BJ (cell line): ENCODE measurements at regions not wholly inside any gene's neighbourhood (a gene's known extent, or its start where the extent isn't known, plus 50 kb on each side); places are given as distances from the start of the nearest gene placed in this dataset.

Experiments
- CTCF ChIA-PET: fragments of 350-600 bp; formaldehyde crosslinking; extraction: SDS; loops from one replicate; lab custom pipeline; 2021; ENCODE audit warnings: antibody characterized with exemption, inconsistent platforms; lab: Yijun Ruan, JAX
- POLR2A ChIA-PET: fragments of 300-600 bp; sonication (Branson Sonifier 250); formaldehyde crosslinking; extraction: SDS; loops from one replicate; lab custom pipeline; 2021; ENCODE audit warnings: antibody characterized with exemption; lab: Charles Lee
- DNase-seq: peaks from one replicate; pipeline ENCODE4 v3.0.0-alpha.2; 2011; ENCODE audit warnings: low read depth
- H3K27me3 ChIP-seq: 2 replicates; pipeline ENCODE4 v1.6.0; 2011; ENCODE audit warnings: low read length; ENCODE audit not compliant: control insufficient read depth, insufficient read depth
- H3K36me3 ChIP-seq: 2 replicates; pipeline ENCODE4 v1.5.1; 2011; ENCODE audit warnings: low read length; ENCODE audit not compliant: control insufficient read depth, insufficient read depth
- H3K4me3 ChIP-seq: 2 replicates; pipeline ENCODE4 v1.5.1; 2011; ENCODE audit warnings: low read depth, mild to moderate bottlenecking, control low read depth, low read length
- CTCF ChIP-seq: IDR thresholded peaks from 2 replicates; pipeline ENCODE4 v1.5.1; 2011; ENCODE audit warnings: low read depth, mild to moderate bottlenecking, control low read depth, inconsistent platforms, low read length, moderate library complexity; ENCODE audit not compliant: insufficient read depth

- H3K27me3 ChIP-seq = no peaks in the 10 kb centered on the region
- DNase-seq = no peak
- POLR2A ChIA-PET = no interaction called here
- no peak for TF ChIP-seq CTCF
- CTCF ChIA-PET = interaction anchor here (0.6 kb wide), 1 partner anchor 64 kb away, joined by 3 read pairs; no protein-coding TSS in a partner anchor
- no peak overlapping the region for H3K4me3 ChIP-seq
- no peaks in the 10 kb centered on the region for H3K36me3 ChIP-seq
Measured at GRCh38 chr17:10999484-10999883, 161.6 kb upstream of the PIRT start.

GRCh38 chr17:10993126-10993525 lies 155.2 kb upstream of the PIRT start:
- Histone ChIP-seq H3K36me3 (no peaks in the 10 kb centered on the region), H3K27me3 (no peaks in the 10 kb centered on the region), H3K4me3 (no peak overlapping the region)
- DNase-seq = no peak
- no peak for TF ChIP-seq CTCF
- ChIA-PET POLR2A (no interaction called here), CTCF (interaction anchor here (0.5 kb wide), 1 partner anchor 109 kb away, joined by 5 read pairs; no protein-coding TSS in a partner anchor)

GRCh38 chr17:10992106-10992880 lies 154.4 kb upstream of the PIRT start:
- no peaks in the 10 kb centered on the region for H3K36me3 ChIP-seq
- no peak for DNase-seq
- H3K27me3 ChIP-seq = no peaks in the 10 kb centered on the region
- ChIA-PET POLR2A (no interaction called here), CTCF (interaction anchor here (0.5 kb wide), 1 partner anchor 109 kb away, joined by 5 read pairs; no protein-coding TSS in a partner anchor)
- TF ChIP-seq CTCF = no peak
- H3K4me3 ChIP-seq = no peak overlapping the region

GRCh38 chr17:10987786-10988185 lies 149.9 kb upstream of the PIRT start:
- Histone ChIP-seq H3K36me3 (no peaks in the 10 kb centered on the region), H3K27me3 (no peaks in the 10 kb centered on the region), H3K4me3 (no peak overlapping the region)
- ChIA-PET POLR2A (no interaction called here), CTCF (interaction anchor here (1.0 kb wide), 1 partner anchor 112 kb away, joined by 3 read pairs; no protein-coding TSS in a partner anchor)
- DNase-seq = no peak
- TF ChIP-seq CTCF = no peak

GRCh38 chr17:10984220-10984619 lies 146.3 kb upstream of the PIRT start:
- TF ChIP-seq CTCF = no peak
- no peak for DNase-seq
- Histone ChIP-seq H3K4me3 (no peak overlapping the region), H3K27me3 (no peaks in the 10 kb centered on the region), H3K36me3 (no peaks in the 10 kb centered on the region)
- POLR2A ChIA-PET = no interaction called here
- CTCF ChIA-PET = no interaction called here
